GM21619 (cell line): ENCODE measurements at regions not wholly inside any gene's neighbourhood (a gene's known extent, or its start where the extent isn't known, plus 50 kb on each side); places are given as distances from the start of the nearest gene placed in this dataset.

ENCODE experiments used
- ATAC-seq: cut with Tn5 transposase; IDR thresholded peaks from one replicate; pipeline ENCODE4 v1.9.1; 2021; ENCODE audit not compliant: unreplicated experiment

DNA sequence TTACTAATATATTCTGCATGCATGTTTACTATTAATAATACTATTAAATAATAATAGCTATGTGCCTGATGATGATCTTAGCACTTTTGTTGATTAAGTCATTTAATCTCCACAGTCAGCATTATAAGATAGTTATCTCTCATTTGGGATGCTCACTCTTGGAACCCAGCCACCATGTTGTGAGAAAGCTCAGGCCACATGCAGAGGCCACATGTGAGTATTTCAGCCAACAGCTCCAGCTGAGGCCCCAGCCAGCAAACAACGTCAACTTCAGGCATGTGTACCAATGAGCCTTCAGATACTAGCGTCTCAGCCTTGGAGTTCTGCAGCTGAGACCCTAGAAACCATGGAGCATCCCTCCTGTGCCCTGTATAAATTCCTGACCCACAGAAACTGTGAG lies 798.1 kb upstream of the LRRC4C start:
- ATAC-seq = no peak

DNA sequence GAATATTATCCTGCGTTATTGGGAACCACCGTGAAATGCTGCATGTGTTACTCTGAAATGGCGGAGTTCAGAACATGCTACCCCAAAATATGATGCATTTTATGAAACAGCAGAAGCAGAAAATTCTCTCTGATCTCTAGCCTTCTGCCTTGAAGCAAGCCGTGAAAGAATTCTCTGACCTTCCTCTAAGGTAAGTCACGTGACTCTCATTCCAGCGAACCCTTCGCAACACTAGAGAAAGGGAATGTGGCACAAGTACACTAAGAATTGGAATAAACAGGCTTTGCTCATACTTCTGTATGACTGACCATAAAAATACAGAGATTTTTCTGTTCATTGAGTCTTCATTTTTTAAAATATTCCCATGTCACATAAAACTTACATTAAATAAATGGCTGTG lies 805.6 kb upstream of the LRRC4C start:
- ATAC-seq = no peak

DNA sequence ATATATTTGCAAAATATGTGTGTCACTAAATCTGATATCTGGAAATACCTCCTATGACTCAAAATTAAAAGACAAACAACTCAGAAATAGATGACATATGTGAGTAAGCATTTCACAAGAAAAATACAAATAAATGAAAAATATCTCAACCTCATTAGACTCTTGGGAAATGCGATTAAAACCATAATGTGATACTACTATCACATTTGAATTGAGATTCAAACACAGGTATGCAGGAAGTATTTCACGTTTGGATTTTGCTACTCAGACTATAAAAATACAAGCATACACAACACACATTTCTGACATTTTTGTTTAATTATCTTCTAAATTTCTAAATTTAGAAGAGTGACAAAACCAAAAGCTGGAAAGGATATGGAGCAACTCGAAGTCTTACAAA lies 811.9 kb upstream of the LRRC4C start:
- no peak for ATAC-seq

DNA sequence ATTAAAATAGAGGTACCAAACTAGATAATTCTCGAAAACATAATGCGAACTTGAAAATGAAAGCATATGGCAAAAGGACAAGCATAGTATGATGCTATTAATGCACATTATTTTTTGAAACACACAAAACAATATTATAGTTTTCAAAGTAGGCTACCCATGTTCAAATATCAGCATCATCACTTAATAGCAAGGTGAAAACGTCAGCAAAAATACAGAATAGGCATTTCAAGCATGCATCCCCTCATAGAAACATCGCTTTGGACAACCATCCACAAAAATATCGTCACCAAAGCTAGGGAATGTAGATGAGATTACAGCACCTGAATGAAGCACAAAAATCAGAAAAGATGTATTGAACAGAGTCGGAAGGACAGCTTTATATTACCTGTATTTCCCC lies 814.5 kb upstream of the LRRC4C start:
- ATAC-seq = no peak

DNA sequence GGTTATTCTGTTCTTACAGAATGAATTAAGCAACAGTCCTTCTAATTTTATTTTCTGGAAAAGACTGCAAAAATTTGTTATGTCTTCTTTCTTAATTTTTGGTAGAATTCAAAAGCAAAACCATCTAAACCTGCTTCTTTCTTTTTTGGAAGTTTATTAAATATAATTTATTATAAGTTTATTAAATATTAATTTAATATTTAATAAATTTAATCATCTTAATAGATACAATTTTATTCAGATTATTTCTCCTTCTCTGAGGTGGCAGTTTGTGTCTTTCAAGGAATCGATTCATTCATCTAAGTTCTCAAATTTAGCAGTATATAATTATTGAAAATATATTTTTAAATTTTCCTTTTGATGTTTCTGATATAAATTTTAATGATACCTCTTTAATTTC lies 837.5 kb upstream of the LRRC4C start:
- no peak for ATAC-seq

DNA sequence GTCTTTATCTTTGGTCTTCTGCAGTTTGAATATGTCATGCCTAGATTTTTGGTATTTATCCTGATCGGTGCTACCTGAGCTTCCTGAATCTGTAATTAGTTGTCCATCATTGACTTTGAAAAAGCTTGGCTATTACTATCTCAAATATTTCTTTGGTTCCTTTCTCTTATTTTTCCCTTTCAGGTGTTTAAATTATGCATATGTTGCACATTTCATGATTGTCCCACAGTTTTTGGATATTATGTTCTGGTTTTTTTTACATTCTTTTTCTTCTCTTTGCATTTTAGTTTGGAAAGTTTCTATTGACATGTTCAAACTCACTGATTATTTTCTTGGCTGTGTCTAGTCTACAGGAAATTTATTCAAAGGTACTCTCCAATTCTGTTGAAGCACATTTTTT lies 840.3 kb upstream of the LRRC4C start:
- ATAC-seq = no peak

DNA sequence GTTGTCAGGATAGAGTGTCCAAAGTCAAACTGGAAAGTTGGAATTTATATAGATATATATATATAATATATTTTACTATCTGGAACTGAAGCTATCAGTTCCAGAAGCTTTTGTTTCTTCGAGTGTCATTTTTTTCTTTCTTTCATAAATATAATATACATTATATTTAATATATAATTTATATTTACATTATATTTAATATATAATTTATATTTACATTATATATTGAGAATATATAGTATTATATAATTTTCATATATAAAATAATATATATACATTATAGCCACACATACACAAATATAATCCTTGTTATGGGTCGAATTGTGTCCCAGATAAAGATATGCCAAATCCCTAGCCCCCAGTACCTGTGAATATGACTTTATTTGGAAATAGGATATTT lies 842.3 kb upstream of the LRRC4C start:
- ATAC-seq = no peak

DNA sequence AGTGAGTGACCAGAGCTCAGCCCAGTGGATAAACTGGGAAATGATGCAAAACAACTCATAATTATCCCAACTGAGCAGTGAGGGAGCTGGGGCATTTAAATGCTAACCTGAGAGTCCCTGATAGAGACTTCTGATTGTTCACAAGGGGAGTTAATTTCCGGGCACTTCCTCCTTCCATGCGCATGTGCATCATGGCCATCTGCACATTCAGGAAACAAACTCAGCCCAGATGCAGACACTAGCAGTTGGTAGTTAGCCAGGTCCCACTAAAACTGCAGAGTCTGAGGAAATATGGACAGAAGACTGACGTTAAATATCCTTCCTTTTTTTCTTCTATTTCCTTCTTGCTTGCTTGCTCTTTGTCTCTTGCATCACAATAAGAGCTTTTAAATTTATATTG lies 852.1 kb upstream of the LRRC4C start:
- ATAC-seq = no peak

DNA sequence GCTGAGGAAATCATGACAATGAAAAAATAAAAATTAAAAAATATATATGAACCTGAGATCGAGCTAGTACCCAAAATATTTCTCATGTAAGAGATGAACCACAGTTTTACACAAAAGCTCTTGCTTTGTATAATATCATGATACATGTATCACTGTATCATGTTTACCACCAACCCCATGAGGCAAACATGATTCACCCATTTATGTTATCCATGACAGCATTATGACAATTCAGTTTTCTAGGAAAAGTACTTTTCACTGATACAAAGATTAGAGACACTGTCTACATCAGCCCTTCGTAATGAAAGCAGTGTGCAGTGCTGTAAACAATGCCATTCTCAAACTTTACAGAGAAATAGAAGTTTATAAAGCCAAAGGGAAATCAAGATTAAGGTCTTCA lies 852.5 kb upstream of the LRRC4C start:
- no peak for ATAC-seq

DNA sequence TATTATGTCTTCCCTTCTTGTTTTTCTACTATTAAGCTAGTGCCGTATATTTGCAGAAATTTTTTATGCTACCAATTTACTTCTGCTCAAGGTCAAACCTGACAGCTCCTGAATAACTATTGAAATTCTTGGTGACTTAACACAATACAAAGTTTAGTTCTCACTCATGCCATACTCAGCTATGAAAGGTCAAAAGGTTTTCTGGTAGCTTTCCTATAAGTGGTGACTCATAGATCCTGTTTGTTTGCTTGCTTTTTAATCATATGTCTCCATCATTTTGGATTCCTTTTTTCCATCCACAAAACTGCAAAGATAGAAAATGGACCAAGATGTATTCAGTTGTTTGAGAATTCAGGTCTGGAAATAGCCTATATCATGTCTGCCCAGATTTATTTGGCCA lies 855.8 kb upstream of the LRRC4C start:
- ATAC-seq = no peak

DNA sequence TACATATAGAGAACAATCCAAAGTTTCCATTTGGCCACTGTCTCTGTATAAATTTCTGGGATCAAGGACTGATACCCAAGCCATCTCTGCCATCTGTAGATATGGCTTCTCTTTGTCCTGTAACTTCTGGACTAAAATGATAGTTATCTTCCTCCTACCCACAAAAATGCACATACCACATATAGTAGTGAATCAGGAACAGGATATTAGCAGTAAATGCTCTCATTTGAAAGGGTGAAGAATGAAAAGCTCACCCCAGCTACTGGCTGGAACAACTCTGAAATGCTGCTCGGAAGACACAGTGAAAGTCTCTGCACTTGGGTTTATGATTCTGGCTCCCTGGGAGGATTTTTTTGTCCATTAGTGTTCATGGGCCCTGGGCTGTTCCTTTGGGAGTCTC lies 856.4 kb upstream of the LRRC4C start:
- no peak for ATAC-seq

DNA sequence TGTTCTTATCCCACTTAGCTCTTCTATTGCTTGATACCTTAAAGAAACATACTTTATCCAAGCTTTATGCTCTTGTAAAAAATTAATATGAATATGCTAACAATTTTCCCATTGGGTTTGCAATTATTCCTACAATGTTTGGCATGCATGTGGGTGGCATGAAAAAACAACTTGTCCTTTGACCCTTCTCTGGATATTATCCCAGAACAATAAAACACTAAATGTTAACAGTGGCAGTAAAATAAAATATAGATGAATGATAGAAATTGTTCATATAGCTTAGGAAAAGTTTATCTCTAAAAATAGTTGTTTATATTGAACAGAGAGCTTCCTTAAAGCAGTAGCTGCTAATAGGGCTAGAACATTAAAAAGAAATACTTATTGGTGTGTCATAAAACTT lies 860.5 kb upstream of the LRRC4C start:
- ATAC-seq = no peak

DNA sequence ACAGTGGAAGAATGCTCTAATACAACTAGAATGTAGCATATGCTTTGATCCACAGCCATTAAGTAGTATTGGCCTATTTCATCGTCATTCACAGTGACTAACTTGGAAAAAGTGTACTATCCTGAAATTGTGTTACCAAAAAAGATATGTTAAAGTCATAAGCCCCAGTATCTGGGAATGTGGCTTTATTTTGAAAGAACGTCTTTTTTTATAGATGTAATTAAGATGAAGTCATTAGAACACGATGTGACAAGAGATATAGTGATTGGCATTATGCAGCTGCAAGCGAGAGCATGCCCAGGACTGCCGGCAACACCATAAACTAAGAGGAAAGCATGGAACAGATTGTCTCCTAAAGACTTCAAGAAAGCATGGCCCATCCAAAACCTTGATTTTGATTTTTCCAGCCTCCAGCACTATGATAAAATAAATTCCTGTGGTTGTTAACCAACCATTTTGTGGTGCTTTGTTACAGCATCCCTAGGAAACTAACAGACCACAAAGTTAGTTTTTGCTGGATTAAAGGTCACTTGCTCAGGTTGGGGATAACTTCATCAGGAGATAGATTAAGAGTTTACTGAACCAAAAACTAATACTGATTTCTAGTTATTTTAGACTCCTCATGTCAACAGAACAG lies 870.6 kb upstream of the LRRC4C start:
- no peak for ATAC-seq

DNA sequence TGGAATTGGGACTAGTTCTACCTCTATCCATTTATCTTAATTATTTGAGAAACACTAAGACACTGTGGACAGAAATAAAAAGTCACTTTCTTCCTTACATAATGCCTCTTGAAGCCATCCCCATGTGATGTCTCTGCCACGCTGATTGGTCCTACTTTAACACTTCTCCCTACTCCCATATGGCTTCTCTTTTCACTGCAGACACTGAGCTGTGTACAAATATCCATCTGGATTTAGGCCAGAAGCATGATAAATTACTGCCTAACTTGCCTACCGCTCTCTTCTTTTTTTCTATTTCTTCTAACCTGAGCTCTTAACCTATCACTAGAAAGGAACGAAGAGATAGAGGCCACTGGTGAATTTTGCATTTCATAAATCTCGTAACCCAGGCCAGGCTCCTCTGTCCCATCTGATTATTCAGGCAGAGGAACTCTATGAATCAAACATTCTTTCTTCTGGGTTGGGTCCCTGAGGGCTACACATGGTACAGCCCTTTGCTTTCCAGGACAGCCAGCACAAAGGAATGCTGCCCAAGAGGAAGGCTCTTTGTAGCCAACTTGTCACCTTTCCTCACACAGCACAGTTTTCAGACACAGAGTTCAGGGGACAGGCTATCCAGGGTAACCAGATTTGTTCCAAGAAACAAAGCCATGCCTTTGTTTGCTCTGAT lies 878.5 kb upstream of the LRRC4C start:
- ATAC-seq = no peak

DNA sequence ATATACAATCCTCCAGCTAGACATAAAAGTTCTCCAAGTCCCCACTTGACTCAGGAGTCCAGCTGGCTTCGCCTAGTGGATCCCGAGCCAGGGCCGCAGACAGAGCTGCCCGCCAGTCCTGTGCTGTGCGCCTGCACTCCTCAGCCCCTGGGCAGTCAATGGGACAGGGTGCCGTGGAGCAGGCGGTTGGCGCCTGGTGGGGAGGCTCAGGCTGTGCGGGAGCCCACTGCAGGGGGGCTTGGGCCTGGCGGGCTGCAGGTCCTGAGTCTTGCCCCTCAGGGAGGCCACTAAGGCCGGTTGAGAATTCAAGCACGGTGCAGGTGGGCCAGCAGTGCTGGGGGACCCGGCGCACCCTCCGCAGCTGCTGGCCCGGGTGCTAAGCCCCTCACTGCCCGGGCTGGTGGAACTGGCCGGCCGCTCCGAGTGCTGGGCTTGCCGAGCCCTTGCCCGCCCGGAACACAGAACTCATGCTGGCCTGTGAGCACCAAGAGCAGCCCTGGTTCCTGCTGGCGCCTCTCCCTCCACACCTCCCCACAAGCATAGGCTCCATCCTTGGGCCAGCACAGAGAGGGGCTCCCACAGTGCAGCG lies 884.8 kb upstream of the LRRC4C start:
- ATAC-seq = no peak

DNA sequence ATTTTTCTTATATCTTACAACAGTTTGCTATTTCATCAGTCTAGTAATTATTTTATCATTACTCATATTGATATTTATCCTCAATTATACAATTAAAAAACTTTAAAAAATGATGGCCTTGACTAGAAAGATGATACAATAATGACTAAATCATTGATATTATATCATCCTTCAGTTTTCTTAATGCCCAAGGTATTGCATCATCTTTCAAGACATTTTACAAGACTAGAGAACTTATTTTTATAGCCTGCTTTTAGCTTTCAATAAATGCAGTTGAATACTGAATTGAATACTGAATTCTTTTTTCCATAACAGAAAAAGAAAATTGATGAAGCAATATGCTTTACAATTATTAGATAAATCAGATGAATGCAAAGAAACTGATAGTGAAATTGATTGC lies 886.5 kb upstream of the LRRC4C start:
- no peak for ATAC-seq

DNA sequence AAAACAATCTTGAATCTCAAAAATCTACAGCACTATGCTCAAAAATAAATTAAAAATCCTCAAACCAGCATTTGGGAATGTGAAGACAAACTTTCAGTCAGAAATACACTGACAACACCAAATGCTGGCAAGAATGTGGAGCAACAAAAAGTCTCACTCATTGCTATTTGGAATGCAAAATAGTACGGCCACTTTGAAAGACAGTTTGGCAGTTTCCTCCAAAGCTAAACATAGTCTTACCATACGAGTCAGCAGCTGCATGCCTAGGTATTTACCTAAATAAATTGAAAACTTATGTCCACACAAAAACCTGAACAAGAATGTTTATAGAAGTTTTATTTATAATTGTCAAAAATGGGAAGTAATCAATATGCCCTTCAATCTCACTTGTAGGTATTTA lies 904.2 kb upstream of the LRRC4C start:
- no peak for ATAC-seq

DNA sequence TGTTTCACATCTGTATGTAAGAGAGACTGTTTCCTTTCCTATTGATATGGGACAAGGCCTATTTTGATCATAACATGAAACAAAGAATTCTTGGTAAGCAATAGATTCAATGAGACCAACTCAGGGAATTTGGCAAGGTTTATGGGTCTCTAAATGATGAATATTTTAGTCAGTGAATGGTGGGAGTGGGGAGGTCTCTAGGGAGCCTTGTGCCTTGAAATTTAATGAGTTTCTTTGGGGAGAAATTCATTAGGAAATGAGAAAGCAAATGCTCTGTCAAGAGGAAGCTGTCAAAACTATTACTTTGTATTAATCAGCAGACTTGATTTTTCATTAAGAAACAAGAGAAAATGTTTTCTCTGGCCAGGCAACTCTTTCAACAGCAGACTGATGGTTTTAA lies 921.7 kb upstream of the API5 start:
- ATAC-seq = no peak

DNA sequence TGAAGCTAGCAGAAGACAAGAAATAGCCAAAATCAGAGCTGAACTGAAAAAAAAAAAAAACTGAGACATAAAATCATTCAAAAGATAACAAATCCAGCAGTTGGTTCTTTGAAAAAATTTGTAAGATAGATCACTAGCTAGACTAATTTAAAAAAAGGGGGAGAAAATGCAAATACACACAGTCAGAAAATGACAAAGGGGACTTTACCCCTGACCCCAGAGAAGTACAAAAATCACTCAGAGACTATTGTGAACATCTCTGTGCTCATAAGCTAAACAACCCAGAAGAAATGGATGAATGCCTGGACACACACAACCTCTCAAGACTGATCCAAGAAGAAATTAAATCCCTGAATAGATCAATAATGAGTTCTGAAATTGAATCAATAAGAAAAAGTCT lies 914.3 kb upstream of the API5 start:
- ATAC-seq = no peak

DNA sequence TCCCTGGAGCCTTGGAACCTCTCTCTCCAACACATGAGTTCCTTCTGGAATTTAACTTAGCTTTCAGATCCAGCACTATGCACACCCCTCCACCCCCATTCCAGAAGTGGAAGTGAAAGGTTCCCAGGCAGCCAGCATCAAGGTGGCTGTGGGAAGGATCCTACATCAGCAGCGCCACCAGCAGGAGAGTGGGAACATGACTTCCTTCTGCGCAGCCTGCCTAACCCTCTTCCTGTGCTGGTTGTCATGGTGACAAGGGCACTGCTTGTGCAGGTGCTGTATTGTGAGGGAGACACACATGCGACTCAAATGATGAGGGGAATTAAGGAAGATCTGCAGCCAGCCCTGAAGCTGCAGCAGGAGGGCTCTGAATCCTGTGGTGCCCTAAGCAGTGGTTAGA lies 904.5 kb upstream of the API5 start:
- ATAC-seq = no peak

DNA sequence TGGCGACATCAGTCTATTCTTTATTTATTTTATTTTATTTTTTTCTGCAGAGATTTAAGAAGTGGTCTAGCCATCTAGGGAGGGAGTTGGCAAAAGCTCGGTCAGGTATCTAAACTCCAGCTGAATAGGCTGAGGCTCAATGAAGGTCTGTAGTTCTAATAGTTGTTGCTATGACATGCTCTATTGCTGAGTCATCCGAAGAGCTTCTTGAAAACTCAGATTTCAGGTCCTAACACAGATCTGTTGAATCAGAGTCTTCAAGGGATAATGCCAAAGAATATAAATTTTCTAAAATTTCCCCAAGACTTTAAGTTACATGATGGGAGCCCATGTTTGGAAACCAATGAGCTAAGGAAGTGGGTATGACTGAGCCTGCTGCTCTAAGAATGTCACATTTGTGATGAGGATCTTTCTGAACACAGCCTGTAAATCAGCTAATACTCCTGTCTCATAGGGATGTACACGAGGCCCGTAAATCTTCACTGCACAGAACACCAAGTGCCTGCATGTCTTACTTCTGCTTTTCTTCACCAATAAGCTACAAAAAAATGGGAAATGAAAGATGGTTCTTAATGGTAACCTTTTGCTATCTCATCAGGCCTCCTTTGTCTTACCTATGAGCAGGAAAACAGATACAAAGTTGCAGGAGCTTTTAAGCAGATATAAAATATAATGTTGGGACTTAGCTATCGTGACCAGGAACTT lies 901.4 kb upstream of the API5 start:
- ATAC-seq = no peak

DNA sequence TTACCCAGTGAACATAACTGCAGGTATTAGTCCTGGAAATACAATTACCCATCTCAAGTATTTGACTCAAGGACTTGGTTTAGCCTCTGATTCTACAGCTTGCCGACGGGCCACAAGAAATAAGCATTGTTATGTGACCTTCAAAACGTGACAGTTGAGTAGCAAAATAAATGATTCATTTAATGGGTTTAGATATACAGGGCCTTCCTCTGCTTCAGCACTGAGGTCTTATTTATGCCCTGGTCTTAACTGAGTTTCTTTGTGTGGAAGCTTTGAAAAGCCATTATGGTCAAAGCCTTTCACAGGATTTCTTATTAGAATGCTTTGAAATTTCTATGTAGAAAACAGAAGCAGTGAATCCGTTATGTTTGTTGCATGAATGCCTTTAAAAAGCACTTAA lies 899.2 kb upstream of the API5 start:
- no peak for ATAC-seq
